Keratinocyte (primary cell): ENCODE measurements at regions not wholly inside any gene's neighbourhood (a gene's known extent, or its start where the extent isn't known, plus 50 kb on each side); places are given as distances from the start of the nearest gene placed in this dataset.

ENCODE experiments used
- DNase-seq: peaks from one replicate; pipeline ENCODE4 v3.0.0-alpha.2; 2011; ENCODE audit warnings: low read depth, missing footprints, low spot score
- FAIRE-seq: peaks from 2 replicates; lab custom pipeline; 2011; peaks lifted over from hg19 to GRCh38; lab: Jason Lieb, UNC
- H2AFZ ChIP-seq: 2 replicates; pipeline ENCODE4 v1.6.0; 2012; ENCODE audit warnings: low read length, control low read depth, inconsistent platforms; ENCODE audit not compliant: control insufficient read depth
- H3K27ac ChIP-seq: 2 replicates; pipeline ENCODE4 v1.5.1; 2011; ENCODE audit warnings: low read length; ENCODE audit not compliant: control insufficient read depth, insufficient read depth
- H3K27me3 ChIP-seq: 3 replicates; pipeline ENCODE4 v1.6.0; 2011; ENCODE audit warnings: low read length; ENCODE audit not compliant: control insufficient read depth, insufficient read depth; ENCODE audit errors: extremely low read depth
- H3K36me3 ChIP-seq, 2 experiments: 2 replicates in 1 of 2; 3 replicates in 1 of 2; pipeline ENCODE4 v1.5.1; 2011; ENCODE audit warnings: low read length in 2 of 2, mild to moderate bottlenecking in 1 of 2; ENCODE audit not compliant: control insufficient read depth in 2 of 2, insufficient read depth in 2 of 2; ENCODE audit errors: extremely low read depth in 1 of 2
- H3K4me1 ChIP-seq: 3 replicates; pipeline ENCODE4 v1.5.1; 2011; ENCODE audit warnings: low read length; ENCODE audit not compliant: control insufficient read depth, insufficient read depth; ENCODE audit errors: extremely low read depth
- H3K4me2 ChIP-seq: 3 replicates; pipeline ENCODE4 v1.6.0; 2011; ENCODE audit warnings: low read depth, low read length; ENCODE audit not compliant: control insufficient read depth, insufficient read depth; ENCODE audit errors: extremely low read depth
- H3K4me3 ChIP-seq, 3 experiments: fragments of 200-600 bp in 1 of 3; sonication (generic) in 1 of 3; 2 replicates in 2 of 3; 3 replicates in 1 of 3; pipeline ENCODE4 v1.5.1; 2011 to 2016; ENCODE audit warnings: low read length in 3 of 3, mild to moderate bottlenecking in 3 of 3, control low read depth in 2 of 3, inconsistent platforms in 1 of 3, low read depth in 1 of 3, mixed read lengths in 1 of 3, mixed run types in 1 of 3, moderate library complexity in 1 of 3; ENCODE audit not compliant: control insufficient read depth in 2 of 3, insufficient read depth in 2 of 3; ENCODE audit errors: extremely low read depth in 1 of 3
- H3K79me2 ChIP-seq: 2 replicates; pipeline ENCODE4 v1.6.0; 2012; ENCODE audit warnings: low read length; ENCODE audit not compliant: control insufficient read depth, insufficient read depth
- H3K9ac ChIP-seq: 3 replicates; pipeline ENCODE4 v1.6.0; 2011; ENCODE audit warnings: low read length; ENCODE audit not compliant: control insufficient read depth, insufficient read depth; ENCODE audit errors: extremely low read depth
- H3K9me1 ChIP-seq: 3 replicates; pipeline ENCODE4 v1.6.0; 2011; ENCODE audit warnings: low read length; ENCODE audit not compliant: control insufficient read depth, insufficient read depth; ENCODE audit errors: extremely low read depth
- H3K9me3 ChIP-seq: 2 replicates; pipeline ENCODE4 v1.5.1; 2012; ENCODE audit warnings: low read depth, low read length; ENCODE audit not compliant: control insufficient read depth
- H4K20me1 ChIP-seq: 3 replicates; pipeline ENCODE4 v1.6.0; 2011; ENCODE audit warnings: low read length; ENCODE audit not compliant: control insufficient read depth, insufficient read depth; ENCODE audit errors: extremely low read depth
- CTCF ChIP-seq, 3 experiments: IDR thresholded peaks in 1 of 3; conservative IDR thresholded peaks in 1 of 3; optimal IDR thresholded peaks in 1 of 3; 2 replicates in 2 of 3; 3 replicates in 1 of 3; pipeline versions ENCODE3 to v1.5.1; 2011; ENCODE audit warnings: low read length in 3 of 3, mild to moderate bottlenecking in 3 of 3, moderate library complexity in 2 of 3, control low read depth in 1 of 3, inconsistent platforms in 1 of 3; ENCODE audit not compliant: insufficient read depth in 2 of 3; ENCODE audit errors: extremely low read depth in 1 of 3
- EZH2 ChIP-seq: IDR thresholded peaks from one replicate; pipeline ENCODE4 v1.6.1; 2012; ENCODE audit warnings: inconsistent platforms, mild to moderate bottlenecking, low read length, moderate library complexity
- dilution Hi-C: fragments of 300-500 bp; cut with MboI; formaldehyde crosslinking; loops from one replicate; pipeline ENCODE4 v1.7.0; 2020; ENCODE audit warnings: low sequenced_read_pairs; ENCODE audit not compliant: extremely low pct_ligation_motif_present

GRCh38 chr1:244762629-244763028, 72.8 kb upstream of the COX20 start:
- Histone ChIP-seq H4K20me1 (no peaks in the 10 kb centered on the region), H3K4me3 (no peak overlapping the region), H3K27ac (no peak overlapping the region), H3K27me3 (no peaks in the 10 kb centered on the region), H3K36me3 (no peaks in the 10 kb centered on the region), H3K4me2 (no peak overlapping the region), H2AFZ (no peak overlapping the region), H3K9me3 (no peaks in the 10 kb centered on the region), H3K9me1 (no peaks in the 10 kb centered on the region), H3K4me1 (peaks cover 4% of the 10 kb centered on the region), H3K9ac (no peak overlapping the region), H3K79me2 (no peaks in the 10 kb centered on the region)
- DNase-seq: no peak
- dilution Hi-C loops: no loop called here
- TF ChIP-seq CTCF (optimal IDR thresholded peaks at IDR 0.05 in 1 of 3, IDR thresholded peaks at IDR 0.05 in 1 of 3, conservative IDR thresholded peaks at IDR 0.05 in 1 of 3; ENCODE audit: extremely low read depth in 1 of 3, insufficient read depth in 2 of 3, low read length in 3 of 3) (no peak), EZH2 (no peak)
- no peak for FAIRE-seq

- Histone ChIP-seq H3K4me1 (peaks cover 4% of the 10 kb centered on the region), H3K4me3 (no peak overlapping the region), H3K27ac (no peak overlapping the region), H3K79me2 (no peaks in the 10 kb centered on the region), H2AFZ (no peak overlapping the region), H3K9ac (no peak overlapping the region), H3K9me1 (no peaks in the 10 kb centered on the region), H3K27me3 (no peaks in the 10 kb centered on the region), H3K36me3 (no peaks in the 10 kb centered on the region), H3K4me2 (no peak overlapping the region), H3K9me3 (no peaks in the 10 kb centered on the region), H4K20me1 (no peaks in the 10 kb centered on the region)
- dilution Hi-C loops: no loop called here
- no peak for FAIRE-seq
- no peak for TF ChIP-seq EZH2
- no peak for TF ChIP-seq CTCF (optimal IDR thresholded peaks at IDR 0.05 in 1 of 3, IDR thresholded peaks at IDR 0.05 in 1 of 3, conservative IDR thresholded peaks at IDR 0.05 in 1 of 3; ENCODE audit: extremely low read depth in 1 of 3, insufficient read depth in 2 of 3, low read length in 3 of 3)
- no peak for DNase-seq
These were observed 67.3 kb upstream of the COX20 start for GRCh38 chr1:244768186-244768585.
